H1 (cell line): ENCODE measurements at regions not wholly inside any gene's neighbourhood (a gene's known extent, or its start where the extent isn't known, plus 50 kb on each side); places are given as distances from the start of the nearest gene placed in this dataset.

ENCODE experiments used
- CTCF ChIA-PET: fragments of 300-600 bp; sonication (Branson Sonifier 250); formaldehyde crosslinking; loops from one replicate; lab custom pipeline; 2021; ENCODE audit not compliant: partially characterized antibody; lab: Charles Lee
- POLR2A ChIA-PET: fragments of 300-600 bp; sonication (Branson Sonifier 250); formaldehyde crosslinking; loops from one replicate; lab custom pipeline; 2021; ENCODE audit warnings: inconsistent platforms; ENCODE audit not compliant: partially characterized antibody; lab: Charles Lee
- DNase-seq, 2 experiments: peaks; one replicate each; pipeline versions ENCODE4 v3.0.0 to v3.0.0-alpha.2; 2010 to 2022; ENCODE audit warnings: low spot score in 2 of 2, low read depth in 1 of 2, mixed read lengths in 1 of 2
- FAIRE-seq: peaks from 2 replicates; lab custom pipeline; 2011; peaks lifted over from hg19 to GRCh38; lab: Jason Lieb, UNC
- H2AFZ ChIP-seq: 2 replicates; pipeline ENCODE4 v1.8.1; 2012; ENCODE audit warnings: low read length, inconsistent platforms
- H2AK5ac ChIP-seq: 2 replicates; pipeline ENCODE4 v1.6.1; 2013; ENCODE audit warnings: low read depth, low read length
- H2BK120ac ChIP-seq: replicated peaks from 2 replicates; pipeline ENCODE3; 2013; ENCODE audit warnings: low read depth, low read length, inconsistent platforms
- H2BK12ac ChIP-seq: 2 replicates; pipeline ENCODE4 v1.6.1; 2013; ENCODE audit warnings: low read depth, low read length
- H2BK15ac ChIP-seq: 2 replicates; pipeline ENCODE4 v1.6.1; 2013; ENCODE audit warnings: low read length
- H2BK20ac ChIP-seq: 2 replicates; pipeline ENCODE4 v1.6.1; 2013; ENCODE audit warnings: low read length
- H2BK5ac ChIP-seq: 2 replicates; pipeline ENCODE4 v1.6.1; 2013; ENCODE audit warnings: low read depth, low read length
- H3K14ac ChIP-seq: 2 replicates; pipeline ENCODE4 v1.6.1; 2013; ENCODE audit warnings: inconsistent platforms; ENCODE audit not compliant: insufficient read length
- H3K18ac ChIP-seq: 2 replicates; pipeline ENCODE4 v1.6.1; 2013; ENCODE audit warnings: low read length; ENCODE audit errors: extremely low read depth
- H3K23ac ChIP-seq: 2 replicates; pipeline ENCODE4 v1.6.1; 2013; ENCODE audit warnings: inconsistent platforms; ENCODE audit not compliant: insufficient read length
- H3K23me2 ChIP-seq: 2 replicates; pipeline ENCODE4 v1.6.1; 2013; ENCODE audit warnings: low read depth, low read length
- H3K27ac ChIP-seq: 2 replicates; pipeline ENCODE4 v1.6.1; 2011; ENCODE audit warnings: low read depth, low read length, inconsistent platforms
- H3K27me3 ChIP-seq, 4 experiments: replicated peaks in 1 of 4; 1 replicate in 1 of 4; 2 replicates in 3 of 4; pipeline versions ENCODE4 v1.6.1 to v1.8.1; 2011 to 2013; ENCODE audit warnings: low read length in 3 of 4, mild to moderate bottlenecking in 3 of 4, inconsistent platforms in 2 of 4, mixed read lengths in 2 of 4, moderate library complexity in 1 of 4; ENCODE audit not compliant: control insufficient read depth in 3 of 4, insufficient read depth in 3 of 4; ENCODE audit errors: extremely low read depth in 1 of 4
- H3K36me3 ChIP-seq, 4 experiments: 2 replicates each; pipeline versions ENCODE4 v1.6.1 to v1.8.1; 2011 to 2013; ENCODE audit warnings: mild to moderate bottlenecking in 4 of 4, low read length in 3 of 4, moderate library complexity in 2 of 4, control low read depth in 1 of 4, inconsistent platforms in 1 of 4; ENCODE audit not compliant: insufficient read depth in 4 of 4, control insufficient read depth in 2 of 4
- H3K4ac ChIP-seq: replicated peaks from 2 replicates; pipeline ENCODE3; 2013; ENCODE audit warnings: low read length, low read depth, mixed read lengths, inconsistent platforms; ENCODE audit not compliant: insufficient read length
- H3K4me1 ChIP-seq, 4 experiments: replicated peaks in 1 of 4; 1 replicate in 1 of 4; 2 replicates in 3 of 4; pipeline versions ENCODE4 v1.6.1 to v1.8.1; 2011 to 2013; ENCODE audit warnings: low read length in 3 of 4, inconsistent platforms in 2 of 4, mixed read lengths in 1 of 4; ENCODE audit not compliant: insufficient read depth in 4 of 4, control insufficient read depth in 3 of 4
- H3K4me2 ChIP-seq, 2 experiments: 2 replicates each; pipeline versions ENCODE4 v1.6.1 to v1.8.1; 2011 to 2013; ENCODE audit warnings: low read depth in 2 of 2, low read length in 2 of 2, control low read depth in 1 of 2, inconsistent platforms in 1 of 2, mild to moderate bottlenecking in 1 of 2; ENCODE audit not compliant: insufficient read depth in 1 of 2
- H3K4me3 ChIP-seq, 4 experiments: fragments of 200-600, 300-600 bp in 1 of 4; sonication (generic), shearing (Covaris generic), sonication (Bioruptor Twin) in 1 of 4; 2 replicates each; pipeline versions ENCODE4 v1.5.1 to v1.8.1; 2011 to 2016; ENCODE audit warnings: low read length in 4 of 4, low read depth in 3 of 4, control low read depth in 2 of 4, inconsistent platforms in 2 of 4, mild to moderate bottlenecking in 2 of 4, mixed read lengths in 1 of 4, moderate library complexity in 1 of 4; ENCODE audit not compliant: insufficient read depth in 2 of 4; ENCODE audit errors: extremely low read depth in 1 of 4
- H3K56ac ChIP-seq: replicated peaks from 2 replicates; pipeline ENCODE3; 2013; ENCODE audit warnings: low read depth, mild to moderate bottlenecking, mixed read lengths, low read length, inconsistent platforms; ENCODE audit not compliant: insufficient read length
- H3K79me1 ChIP-seq: 2 replicates; pipeline ENCODE4 v1.6.1; 2013; ENCODE audit warnings: low read depth, low read length, control low read depth
- H3K79me2 ChIP-seq, 2 experiments: 2 replicates each; pipeline versions ENCODE4 v1.6.1 to v1.8.1; 2012 to 2013; ENCODE audit warnings: low read length in 2 of 2, mild to moderate bottlenecking in 2 of 2, inconsistent platforms in 1 of 2; ENCODE audit not compliant: insufficient read depth in 2 of 2, control insufficient read depth in 1 of 2
- H3K9ac ChIP-seq, 4 experiments: replicated peaks in 1 of 4; 1 replicate in 1 of 4; 2 replicates in 3 of 4; pipeline versions ENCODE4 v1.6.1 to v1.8.1; 2011 to 2013; ENCODE audit warnings: low read depth in 3 of 4, low read length in 3 of 4, control low read depth in 2 of 4, mild to moderate bottlenecking in 2 of 4, moderate library complexity in 2 of 4, inconsistent platforms in 1 of 4; ENCODE audit errors: extremely low read depth in 1 of 4
- H3K9me3 ChIP-seq, 2 experiments: 2 replicates each; pipeline versions ENCODE4 v1.6.1 to v1.8.1; 2012 to 2013; ENCODE audit warnings: mild to moderate bottlenecking in 2 of 2, moderate library complexity in 2 of 2, control low read depth in 1 of 2, inconsistent platforms in 1 of 2, low read depth in 1 of 2, low read length in 1 of 2, mixed read lengths in 1 of 2; ENCODE audit not compliant: insufficient read depth in 2 of 2
- H4K20me1 ChIP-seq, 2 experiments: replicated peaks in 1 of 2; 2 replicates each; pipeline versions ENCODE3 to v1.8.1; 2011 to 2013; ENCODE audit warnings: inconsistent platforms in 2 of 2, low read length in 2 of 2, mild to moderate bottlenecking in 1 of 2; ENCODE audit not compliant: insufficient read depth in 2 of 2, control insufficient read depth in 1 of 2
- H4K5ac ChIP-seq: 2 replicates; pipeline ENCODE4 v1.6.1; 2013; ENCODE audit warnings: low read length, low read depth, mixed read lengths, inconsistent platforms; ENCODE audit not compliant: insufficient read length
- H4K8ac ChIP-seq: 2 replicates; pipeline ENCODE4 v1.8.0; 2013; ENCODE audit warnings: mild to moderate bottlenecking, moderate library complexity, low read length, inconsistent platforms; ENCODE audit not compliant: insufficient read depth; ENCODE audit errors: extremely low read depth
- H4K91ac ChIP-seq: replicated peaks from 2 replicates; pipeline ENCODE3; 2013; ENCODE audit warnings: low read length, mixed read lengths, inconsistent platforms; ENCODE audit not compliant: insufficient read length
- EGR1 ChIP-seq: IDR thresholded peaks from 2 replicates; pipeline ENCODE4 v1.6.1; 2011; ENCODE audit warnings: low read depth, low read length, borderline replicate concordance
- EP300 ChIP-seq, 2 experiments: IDR thresholded peaks; 1 replicate in 1 of 2; 2 replicates in 1 of 2; pipeline ENCODE4 v1.6.1; 2011 to 2012; ENCODE audit warnings: low read depth in 2 of 2, low read length in 2 of 2, mild to moderate bottlenecking in 2 of 2, borderline replicate concordance in 1 of 2, inconsistent platforms in 1 of 2, moderate library complexity in 1 of 2
- HDAC2 ChIP-seq, 2 experiments: fragments of 300-600 bp in 1 of 2; sonication (generic) in 1 of 2; IDR thresholded peaks; 2 replicates each; pipeline ENCODE4 v1.6.1; 2011 to 2012; ENCODE audit warnings: low read depth in 2 of 2, low read length in 2 of 2, mild to moderate bottlenecking in 2 of 2, moderate library complexity in 2 of 2, borderline replicate concordance in 1 of 2, inconsistent platforms in 1 of 2
- HDAC6 ChIP-seq: IDR thresholded peaks from one replicate; pipeline ENCODE4 v1.7.1; 2012; ENCODE audit warnings: low read depth, mild to moderate bottlenecking, inconsistent platforms, low read length, moderate library complexity
- NRF1 ChIP-seq: IDR thresholded peaks from 2 replicates; pipeline ENCODE4 v1.6.1; 2011; ENCODE audit warnings: mild to moderate bottlenecking, low read depth, low read length, improper control_type of control experiment
- POU5F1 ChIP-seq: IDR thresholded peaks from 2 replicates; pipeline ENCODE4 v1.6.1; 2011; ENCODE audit warnings: low read depth, mild to moderate bottlenecking, low read length, moderate library complexity
- RNF2 ChIP-seq: fragments of 200-900, 300-1000 bp; sonication (generic); IDR thresholded peaks from 2 replicates; pipeline ENCODE4 v1.7.1; 2016; ENCODE audit warnings: borderline replicate concordance, low read depth, mild to moderate bottlenecking, antibody characterized with exemption, low read length; ENCODE audit not compliant: poor library complexity, severe bottlenecking; ENCODE audit errors: missing control alignments
- SAP30 ChIP-seq: fragments of 300-600 bp; sonication (generic); IDR thresholded peaks from 2 replicates; pipeline ENCODE4 v1.7.1; 2012; ENCODE audit warnings: low read length, moderate library complexity, mild to moderate bottlenecking, inconsistent platforms; ENCODE audit not compliant: insufficient read depth, insufficient replicate concordance
- SP2 ChIP-seq: IDR thresholded peaks from 2 replicates; pipeline ENCODE4 v1.6.1; 2012; ENCODE audit warnings: mild to moderate bottlenecking, low read length, inconsistent platforms
- TBP ChIP-seq: IDR thresholded peaks from 2 replicates; pipeline ENCODE4 v1.6.1; 2011; ENCODE audit warnings: low read depth, low read length, improper control_type of control experiment
- USF2 ChIP-seq: IDR thresholded peaks from 2 replicates; pipeline ENCODE4 v1.6.1; 2011; ENCODE audit warnings: low read length, improper control_type of control experiment
- YY1 ChIP-seq: IDR thresholded peaks from 2 replicates; pipeline ENCODE4 v1.6.1; 2011; ENCODE audit warnings: low read depth, mild to moderate bottlenecking, low read length
- WGBS, 2 experiments: shearing (Covaris generic) in 1 of 2; methylation state at CpG; one replicate each; pipeline versions ENCODE4 v1.1.6 to v1.1.7; 2013 to 2015; ENCODE audit warnings: low lambda C conversion rate in 2 of 2, mixed read lengths in 2 of 2, inconsistent platforms in 1 of 2, low coverage in 1 of 2, missing lambda C conversion rate in 1 of 2; ENCODE audit not compliant: insufficient replicate concordance in 2 of 2, insufficient coverage in 1 of 2, insufficient read length in 1 of 2; ENCODE audit errors: extremely low coverage in 1 of 2, missing lambda C conversion rate in 1 of 2; 5-methylcytosine and 5-hydroxymethylcytosine counted together

DNA sequence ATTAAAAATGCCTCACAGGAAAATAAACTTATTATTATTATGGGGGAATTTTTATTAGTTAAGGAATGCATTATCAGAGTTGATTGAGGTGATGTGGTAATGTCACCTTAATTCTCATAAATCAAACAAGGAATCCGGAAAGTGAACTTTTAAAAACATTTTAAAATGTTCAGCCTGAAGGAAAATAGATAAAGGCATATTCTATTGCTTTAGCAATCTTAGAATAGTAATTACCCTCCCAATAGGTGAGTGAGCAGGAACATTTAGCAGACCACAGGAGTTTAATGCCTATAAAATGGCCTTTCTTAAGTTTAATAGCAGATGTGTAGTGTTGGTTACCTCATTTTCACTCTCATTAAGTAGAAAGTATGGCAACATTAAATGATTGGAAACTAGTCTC is 160.9 kb upstream of the MAD2L1 start:
- Histone ChIP-seq H3K27me3 (no peaks in the 10 kb centered on the region), H2BK120ac (no peak overlapping the region), H3K14ac (no peak overlapping the region), H4K20me1 (no peaks in the 10 kb centered on the region), H3K56ac (no peak overlapping the region), H2BK20ac (no peak overlapping the region), H2BK12ac (no peak overlapping the region), H3K18ac (no peak overlapping the region), H4K91ac (no peak overlapping the region), H3K4me1 (no peaks in the 10 kb centered on the region), H3K23ac (no peak overlapping the region), H2BK5ac (no peak overlapping the region), H3K4me2 (no peak overlapping the region), H3K4ac (no peak overlapping the region), H2BK15ac (no peak overlapping the region), H3K79me1 (no peaks in the 10 kb centered on the region), H3K4me3 (no peak overlapping the region), H3K9ac (no peak overlapping the region), H3K79me2 (no peaks in the 10 kb centered on the region), H3K27ac (no peak overlapping the region), H2AK5ac (no peak overlapping the region), H2AFZ (no peak overlapping the region), H3K36me3 (no peaks in the 10 kb centered on the region), H3K9me3 (no peaks in the 10 kb centered on the region), H4K8ac (no peak overlapping the region), H3K23me2 (no peaks in the 10 kb centered on the region; the same call in 1 of the 2 replicates), H4K5ac (no peak overlapping the region)
- FAIRE-seq (no peak), DNase-seq (no peak)
- ChIA-PET CTCF (no interaction called here), POLR2A (no interaction called here)
- 87% methylated on average over 1 of the region's 1 CpG; no CpG with 5 or more reads in 1 of the 2 experiments for WGBS, 2 experiments
- TF ChIP-seq RNF2 (no peak), POU5F1 (no peak), TBP (no peak), YY1 (no peak), HDAC6 (no peak), SP2 (no peak), NRF1 (no peak), USF2 (no peak), SAP30 (no peak), EP300 (IDR thresholded peaks at IDR 0.05; ENCODE audit: borderline replicate concordance in 1 of 2, low read depth in 2 of 2, low read length in 2 of 2) (no peak), HDAC2 (IDR thresholded peaks at IDR 0.05; ENCODE audit: borderline replicate concordance in 1 of 2, low read depth in 2 of 2, low read length in 2 of 2) (no peak), EGR1 (no peak)
